Panc1 (cell line): ENCODE measurements at regions not wholly inside any gene's neighbourhood (a gene's known extent, or its start where the extent isn't known, plus 50 kb on each side); places are given as distances from the start of the nearest gene placed in this dataset.

Experiments
- ATAC-seq: fragments of 200-7000 bp; cut with Tn5 transposase; 2 replicates; pipeline ENCODE4 v1.9.1; 2020; ENCODE audit warnings: mild to moderate bottlenecking, moderate library complexity
- BruUV-seq: library from RNA; stranded (reverse); fragments of 400-500 nt; replicated peaks from 2 replicates; lab custom pipeline; 2021; lab: Mats Ljungman, UMichigan
- CTCF ChIA-PET: fragments of 300-600 bp; sonication (Branson Sonifier 250); formaldehyde crosslinking; loops from one replicate; lab custom pipeline; 2022; ENCODE audit warnings: antibody characterized with exemption; lab: Charles Lee
- POLR2A ChIA-PET: fragments of 300-600 bp; sonication (Branson Sonifier 250); formaldehyde crosslinking; loops from one replicate; lab custom pipeline; 2022; ENCODE audit warnings: antibody characterized with exemption; lab: Charles Lee
- DNase-seq: peaks from one replicate; pipeline ENCODE4 v3.0.0-alpha.2; 2010; ENCODE audit warnings: low read depth, low spot score
- H3K27ac ChIP-seq: 2 replicates; pipeline ENCODE4 v1.5.1; 2011; ENCODE audit warnings: mild to moderate bottlenecking, low read length, inconsistent platforms
- H3K27me3 ChIP-seq: fragments of 200-500 bp; sonication (Bioruptor generic); 2 replicates; pipeline ENCODE4 v1.6.0; 2014; ENCODE audit warnings: low read length, inconsistent platforms; ENCODE audit not compliant: control insufficient read depth, insufficient read depth
- H3K36me3 ChIP-seq: fragments of 200-500 bp; sonication (Bioruptor generic); 2 replicates; pipeline ENCODE4 v1.5.1; 2014; ENCODE audit warnings: inconsistent platforms, mild to moderate bottlenecking, low read length, moderate library complexity; ENCODE audit not compliant: control insufficient read depth, insufficient read depth
- H3K4me1 ChIP-seq: 2 replicates; pipeline ENCODE4 v1.5.1; 2011; ENCODE audit warnings: inconsistent platforms, mild to moderate bottlenecking, low read length, moderate library complexity; ENCODE audit not compliant: control insufficient read depth, insufficient read depth
- H3K4me3 ChIP-seq, 2 experiments: 2 replicates each; pipeline ENCODE4 v1.5.1; 2011 to 2012; ENCODE audit warnings: low read depth in 2 of 2, low read length in 2 of 2, mild to moderate bottlenecking in 2 of 2, inconsistent platforms in 1 of 2, moderate library complexity in 1 of 2
- H3K9me3 ChIP-seq: fragments of 200-500 bp; sonication (Bioruptor generic); 2 replicates; pipeline ENCODE4 v1.5.1; 2014; ENCODE audit warnings: low read depth, mild to moderate bottlenecking, inconsistent platforms, low read length, moderate library complexity; ENCODE audit not compliant: control insufficient read depth, insufficient read depth
- CTCF ChIP-seq: fragments of 450-650 bp; IDR thresholded peaks from 2 replicates; pipeline ENCODE4 v1.5.1; 2017; ENCODE audit warnings: mild to moderate bottlenecking
- POLR2AphosphoS5 ChIP-seq: IDR thresholded peaks from 2 replicates; pipeline ENCODE4 v1.6.1; 2012; ENCODE audit warnings: mild to moderate bottlenecking, low read depth, low read length, moderate library complexity
- SIN3A ChIP-seq: IDR thresholded peaks from 2 replicates; pipeline ENCODE4 v1.6.1; 2012; ENCODE audit warnings: low read depth, mild to moderate bottlenecking, low read length, moderate library complexity, borderline replicate concordance; ENCODE audit not compliant: insufficient read depth
- TCF7L2 ChIP-seq: IDR thresholded peaks from 2 replicates; pipeline ENCODE4 v1.6.1; 2011; ENCODE audit warnings: mild to moderate bottlenecking, low read depth, low read length, inconsistent platforms
- in situ Hi-C: cut with HindIII; loops from 2 replicates; pipeline ENCODE4 v1.10.0; 2016; ENCODE audit warnings: low sequenced_read_pairs, low pct_unique_long_range_greater_than_20kb
- intact Hi-C: fragments of 100-400 bp; cut with micrococcal nuclease; formaldehyde crosslinking; loops from one replicate; pipeline ENCODE4 v1.10.0; 2022; ENCODE audit not compliant: unreplicated experiment
- TF ChIP-seq, protein P1 (sequence below), 2 experiments: IDR thresholded peaks; 2 replicates each; pipeline ENCODE4 v1.6.1; 2011 to 2012; ENCODE audit warnings: low read depth in 2 of 2, control low read depth in 1 of 2, low read length in 1 of 2, mild to moderate bottlenecking in 1 of 2, moderate library complexity in 1 of 2; ENCODE audit not compliant: insufficient read depth in 1 of 2

DNA sequence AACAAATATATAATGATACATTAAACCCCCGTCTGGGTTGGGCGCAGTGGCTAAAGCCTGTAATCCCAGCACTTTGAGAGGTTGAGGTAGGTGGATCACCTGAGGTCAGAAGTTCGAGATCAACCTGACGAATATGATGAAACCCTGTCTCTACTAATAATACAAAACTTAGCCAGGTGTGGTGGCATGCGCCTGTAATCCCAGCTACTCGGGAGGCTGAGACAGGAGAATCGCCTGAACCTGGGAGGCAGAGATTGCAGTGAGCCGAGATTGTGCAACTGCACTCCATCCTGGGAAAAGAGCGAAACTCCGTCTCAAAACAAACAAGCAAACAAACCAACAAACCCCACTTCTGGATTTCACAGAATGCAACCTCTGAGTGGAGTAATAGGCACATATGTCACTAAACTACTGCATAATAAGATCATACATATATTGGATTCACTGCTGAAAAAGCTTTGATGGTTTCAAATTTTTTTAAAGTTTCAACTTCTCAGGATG is 718.2 kb downstream of the SI start:
- no peaks in the 10 kb centered on the region for H3K9me3 ChIP-seq
- no TSS peak for BruUV-seq
- intact Hi-C loops, result no loop called here
- H3K4me1 ChIP-seq, result peaks cover 2% of the 10 kb centered on the region; the same call in 1 of the 2 replicates
- H3K36me3 ChIP-seq, result no peaks in the 10 kb centered on the region
- in situ Hi-C loops, result no loop called here
- peak overlapping the region in 1 of 2 experiments; percentile 28; a peak in 1 of 4 replicates for H3K4me3 ChIP-seq
- CTCF ChIA-PET, result no interaction called here
- no peaks in the 10 kb centered on the region for H3K27me3 ChIP-seq
- no peak for TF ChIP-seq CTCF
- no peak for ATAC-seq
- no peak for DNase-seq
- POLR2A ChIA-PET, result no interaction called here
- H3K27ac ChIP-seq, result no peak overlapping the region; the same call in 1 of the 2 replicates

DNA sequence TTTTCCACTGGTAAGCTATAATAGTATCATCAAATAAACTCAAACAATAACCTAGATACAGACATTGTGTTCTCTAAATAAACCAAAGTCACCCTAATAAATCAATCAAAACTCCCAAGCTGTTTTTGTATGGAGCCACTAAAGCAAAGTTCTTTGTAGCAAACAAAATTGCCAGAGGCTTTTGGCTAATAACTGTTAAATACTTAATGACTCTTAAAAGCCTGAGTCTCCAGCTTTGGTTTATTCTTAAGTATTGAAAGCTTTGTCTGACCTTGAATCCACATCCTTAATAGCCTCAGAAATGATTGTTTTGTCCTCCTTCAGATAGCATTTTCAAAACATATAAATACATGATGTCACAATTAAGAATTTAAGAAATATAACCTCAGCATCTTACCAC is 725.3 kb downstream of the SI start:
- ChIA-PET CTCF (no interaction called here), POLR2A (no interaction called here)
- H3K4me3 ChIP-seq, result no peak overlapping the region
- no peaks in the 10 kb centered on the region for H3K9me3 ChIP-seq
- DNase-seq (no peak), ATAC-seq (no peak)
- no peaks in the 10 kb centered on the region for H3K27me3 ChIP-seq
- TF ChIP-seq, protein P1, sequence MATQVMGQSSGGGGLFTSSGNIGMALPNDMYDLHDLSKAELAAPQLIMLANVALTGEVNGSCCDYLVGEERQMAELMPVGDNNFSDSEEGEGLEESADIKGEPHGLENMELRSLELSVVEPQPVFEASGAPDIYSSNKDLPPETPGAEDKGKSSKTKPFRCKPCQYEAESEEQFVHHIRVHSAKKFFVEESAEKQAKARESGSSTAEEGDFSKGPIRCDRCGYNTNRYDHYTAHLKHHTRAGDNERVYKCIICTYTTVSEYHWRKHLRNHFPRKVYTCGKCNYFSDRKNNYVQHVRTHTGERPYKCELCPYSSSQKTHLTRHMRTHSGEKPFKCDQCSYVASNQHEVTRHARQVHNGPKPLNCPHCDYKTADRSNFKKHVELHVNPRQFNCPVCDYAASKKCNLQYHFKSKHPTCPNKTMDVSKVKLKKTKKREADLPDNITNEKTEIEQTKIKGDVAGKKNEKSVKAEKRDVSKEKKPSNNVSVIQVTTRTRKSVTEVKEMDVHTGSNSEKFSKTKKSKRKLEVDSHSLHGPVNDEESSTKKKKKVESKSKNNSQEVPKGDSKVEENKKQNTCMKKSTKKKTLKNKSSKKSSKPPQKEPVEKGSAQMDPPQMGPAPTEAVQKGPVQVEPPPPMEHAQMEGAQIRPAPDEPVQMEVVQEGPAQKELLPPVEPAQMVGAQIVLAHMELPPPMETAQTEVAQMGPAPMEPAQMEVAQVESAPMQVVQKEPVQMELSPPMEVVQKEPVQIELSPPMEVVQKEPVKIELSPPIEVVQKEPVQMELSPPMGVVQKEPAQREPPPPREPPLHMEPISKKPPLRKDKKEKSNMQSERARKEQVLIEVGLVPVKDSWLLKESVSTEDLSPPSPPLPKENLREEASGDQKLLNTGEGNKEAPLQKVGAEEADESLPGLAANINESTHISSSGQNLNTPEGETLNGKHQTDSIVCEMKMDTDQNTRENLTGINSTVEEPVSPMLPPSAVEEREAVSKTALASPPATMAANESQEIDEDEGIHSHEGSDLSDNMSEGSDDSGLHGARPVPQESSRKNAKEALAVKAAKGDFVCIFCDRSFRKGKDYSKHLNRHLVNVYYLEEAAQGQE (IDR thresholded peaks at IDR 0.05; ENCODE audit: insufficient read depth in 1 of 2, low read depth in 2 of 2, low read length in 1 of 2), result no peak
- TF ChIP-seq CTCF, result no peak
- TF ChIP-seq POLR2AphosphoS5, result no peak
- no peak for TF ChIP-seq TCF7L2
- TF ChIP-seq SIN3A, result no peak
- H3K27ac ChIP-seq, result no peak overlapping the region
- BruUV-seq, result no TSS peak
- in situ Hi-C loops (no loop called here), intact Hi-C loops (no loop called here)
- H3K4me1 ChIP-seq, result no peaks in the 10 kb centered on the region
- no peaks in the 10 kb centered on the region for H3K36me3 ChIP-seq
